ENCODE measurements at regions not wholly inside any gene's neighbourhood (a gene's known extent, or its start where the extent isn't known, plus 50 kb on each side); places are given as distances from the start of the nearest gene placed in this dataset.

GRCh38 chr10:81806842-81807241, 68.2 kb upstream of the NRG3 start:
- no peak for TF ChIP-seq CTCF (IDR thresholded peaks at IDR 0.05; ENCODE audit: insufficient read depth, low read length, poor library complexity, severe bottlenecking)
- no peak for TF ChIP-seq EZH2phosphoT487 (conservative IDR thresholded peaks at IDR 0.05; ENCODE audit: low read length)

Measured in SU-DHL-6 (cell line).